ENCODE measurements at regions not wholly inside any gene's neighbourhood (a gene's known extent, or its start where the extent isn't known, plus 50 kb on each side); places are given as distances from the start of the nearest gene placed in this dataset.

GRCh38 chr9:2291980-2292704 lies 277.0 kb downstream of the SMARCA2 start:
- H3K27me3 Mint-ChIP-seq: peaks cover 25% of the 10 kb centered on the region
- CTCF ChIA-PET: no interaction called here

GRCh38 chr9:2292733-2293132 lies 277.6 kb downstream of the SMARCA2 start:
- no peaks in the 10 kb centered on the region for H3K4me1 ChIP-seq (ENCODE audit: insufficient read depth, low read length)
- peaks cover 0 to 4% of the 10 kb centered on the region in 2 experiments for H3K27me3 ChIP-seq (ENCODE audit: control insufficient read depth in 1 of 2, insufficient read depth in 2 of 2, low read length in 2 of 2)
- ChIA-PET CTCF (no interaction called here), POLR2A (no interaction called here)
- ATAC-seq (ENCODE audit: poor library complexity) (no peak), DNase-seq (no peak)
- H3K27ac Mint-ChIP-seq: no peak overlapping the region
- H3K27ac ChIP-seq (ENCODE audit: low read depth in 1 of 2, low read length in 2 of 2): no peak overlapping the region
- H3K27me3 Mint-ChIP-seq: peaks cover 23% of the 10 kb centered on the region
- no peaks in the 10 kb centered on the region for H3K9me3 ChIP-seq (ENCODE audit: control insufficient read depth in 1 of 2, insufficient read depth in 1 of 2, low read length in 2 of 2)
- TF ChIP-seq CTCF (IDR thresholded peaks at IDR 0.05): no peak
- no peak overlapping the region for H3K4me3 Mint-ChIP-seq
- H3K9me3 Mint-ChIP-seq: no peaks in the 10 kb centered on the region
- no peaks in the 10 kb centered on the region for H3K36me3 Mint-ChIP-seq (ENCODE audit: low read depth)
- no peaks in the 10 kb centered on the region for H3K36me3 ChIP-seq (ENCODE audit: insufficient read depth, low read length)
- intact Hi-C loops (cut with DNase I, micrococcal nuclease): no loop called here
- H3K4me3 ChIP-seq (ENCODE audit: low read length): no peak overlapping the region
- no peaks in the 10 kb centered on the region for H3K4me1 Mint-ChIP-seq (ENCODE audit: low read depth)

More at GRCh38 chr9:2291980-2292704, 277.0 kb downstream of the SMARCA2 start:
- no peak overlapping the region for H3K27ac ChIP-seq (ENCODE audit: low read depth in 1 of 2, low read length in 2 of 2)
- Mint-ChIP-seq H3K4me3 (no peak overlapping the region), H3K36me3 (ENCODE audit: low read depth) (no peaks in the 10 kb centered on the region), H3K27ac (no peak overlapping the region), H3K4me1 (ENCODE audit: low read depth) (no peaks in the 10 kb centered on the region), H3K9me3 (no peaks in the 10 kb centered on the region)
- no peak for TF ChIP-seq CTCF (IDR thresholded peaks at IDR 0.05)
- H3K36me3 ChIP-seq (ENCODE audit: insufficient read depth, low read length): no peaks in the 10 kb centered on the region
- no peaks in the 10 kb centered on the region for H3K9me3 ChIP-seq (ENCODE audit: control insufficient read depth in 1 of 2, insufficient read depth in 1 of 2, low read length in 2 of 2)
- intact Hi-C loops (cut with DNase I, micrococcal nuclease): no loop called here
- no peak overlapping the region for H3K4me3 ChIP-seq (ENCODE audit: low read length)
- peaks cover 0 to 4% of the 10 kb centered on the region in 2 experiments for H3K27me3 ChIP-seq (ENCODE audit: control insufficient read depth in 1 of 2, insufficient read depth in 2 of 2, low read length in 2 of 2)
- POLR2A ChIA-PET: no interaction called here
- ATAC-seq (ENCODE audit: poor library complexity) (no peak), DNase-seq (no peak)
- no peaks in the 10 kb centered on the region for H3K4me1 ChIP-seq (ENCODE audit: insufficient read depth, low read length)

GRCh38 chr9:2297771-2298170 lies 282.6 kb downstream of the SMARCA2 start:
- DNase-seq: no peak
- Histone ChIP-seq H3K36me3 (ENCODE audit: insufficient read depth, low read length) (no peaks in the 10 kb centered on the region), H3K27ac (ENCODE audit: low read depth in 1 of 2, low read length in 2 of 2) (no peak overlapping the region), H3K4me3 (ENCODE audit: low read length) (no peak overlapping the region), H3K4me1 (ENCODE audit: insufficient read depth, low read length) (no peaks in the 10 kb centered on the region), H3K27me3 (ENCODE audit: control insufficient read depth in 1 of 2, insufficient read depth in 2 of 2, low read length in 2 of 2) (no peaks in the 10 kb centered on the region), H3K9me3 (ENCODE audit: control insufficient read depth in 1 of 2, insufficient read depth in 1 of 2, low read length in 2 of 2) (no peaks in the 10 kb centered on the region)
- no peaks in the 10 kb centered on the region for H3K9me3 Mint-ChIP-seq
- intact Hi-C loops (cut with DNase I, micrococcal nuclease): no loop called here
- POLR2A ChIA-PET: no interaction called here
- H3K4me1 Mint-ChIP-seq (ENCODE audit: low read depth): no peaks in the 10 kb centered on the region
- peaks cover 10% of the 10 kb centered on the region for H3K27me3 Mint-ChIP-seq
- no peak overlapping the region for H3K27ac Mint-ChIP-seq
- H3K36me3 Mint-ChIP-seq (ENCODE audit: low read depth): no peaks in the 10 kb centered on the region
- TF ChIP-seq CTCF (IDR thresholded peaks at IDR 0.05): no peak
- CTCF ChIA-PET: no interaction called here
- no peak overlapping the region for H3K4me3 Mint-ChIP-seq
- ATAC-seq (ENCODE audit: poor library complexity): no peak

All from CD4-positive, alpha-beta T cell (primary cell).